HG03521 (cell line): ENCODE measurements at regions not wholly inside any gene's neighbourhood (a gene's known extent, or its start where the extent isn't known, plus 50 kb on each side); places are given as distances from the start of the nearest gene placed in this dataset.

ENCODE experiments used
- ATAC-seq: cut with Tn5 transposase; IDR thresholded peaks from one replicate; pipeline ENCODE4 v1.9.1; 2021; ENCODE audit warnings: mild to moderate bottlenecking, moderate library complexity; ENCODE audit not compliant: unreplicated experiment

- ATAC-seq = no peak
Measured at GRCh38 chr15:39167164-39168058, 413.5 kb upstream of the THBS1 start.

DNA sequence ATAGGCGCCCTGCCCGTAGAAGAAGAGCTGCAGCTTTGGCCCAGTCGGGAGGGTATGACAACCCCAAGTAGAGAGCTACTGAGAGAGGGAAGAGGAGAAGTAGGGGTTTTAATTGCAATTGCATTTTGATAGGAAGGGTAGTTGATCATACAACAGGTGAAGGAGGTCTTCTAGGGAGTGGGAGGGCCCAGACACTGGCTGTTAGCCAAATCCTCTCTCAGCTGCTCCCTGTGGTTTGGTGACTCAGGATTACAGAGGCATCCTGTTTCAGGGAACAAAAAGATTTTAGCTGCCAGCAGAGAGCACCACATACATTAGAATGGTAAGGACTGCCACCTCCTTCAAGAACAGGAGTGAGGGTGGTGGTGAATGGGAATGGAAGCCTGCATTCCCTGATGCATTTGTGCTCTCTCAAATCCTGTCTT is 408.9 kb upstream of the THBS1 start:
- no peak for ATAC-seq

DNA sequence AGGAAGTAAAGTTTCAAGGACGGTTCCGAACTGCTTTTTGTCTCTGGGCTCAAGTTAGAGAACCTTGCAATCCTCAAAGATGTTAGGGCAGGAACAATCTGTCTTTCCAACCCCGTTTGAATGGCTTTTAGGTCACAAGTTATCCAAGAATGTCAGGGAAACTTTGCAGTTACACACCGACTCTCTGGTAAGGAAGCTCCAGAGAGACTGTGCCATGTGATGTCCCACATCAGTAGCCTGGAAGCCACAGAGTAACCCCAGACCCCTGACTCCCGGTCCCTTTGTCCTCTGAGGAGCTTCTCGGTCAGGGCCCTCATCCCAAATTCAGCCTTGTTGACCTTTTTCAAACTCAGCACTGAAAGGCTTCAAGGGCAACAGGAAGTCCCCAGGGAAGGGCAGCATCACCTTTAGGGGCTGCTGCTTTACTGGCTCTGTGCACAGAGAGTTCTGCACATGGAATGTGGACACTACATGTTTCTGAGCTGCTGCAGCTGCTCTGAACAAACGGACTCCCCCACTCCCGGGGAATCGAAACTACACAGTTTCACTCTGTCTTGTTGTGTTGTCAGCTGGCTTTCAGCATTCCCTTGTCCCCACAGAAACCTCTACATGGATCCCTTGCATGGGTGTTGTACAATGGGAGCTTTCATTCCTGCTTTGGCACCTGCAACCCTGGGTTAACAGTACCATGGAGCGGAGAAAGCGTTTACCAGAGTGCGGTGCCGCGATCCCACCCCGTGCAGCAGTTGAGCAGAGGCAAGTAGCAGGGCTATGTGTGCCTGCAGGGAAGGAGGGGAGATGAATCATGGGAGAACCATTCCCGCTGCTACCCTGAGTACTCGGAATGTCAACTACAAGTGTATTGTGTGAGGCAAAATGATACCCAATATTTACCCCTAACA is 408.2 kb upstream of the THBS1 start:
- ATAC-seq = no peak

DNA sequence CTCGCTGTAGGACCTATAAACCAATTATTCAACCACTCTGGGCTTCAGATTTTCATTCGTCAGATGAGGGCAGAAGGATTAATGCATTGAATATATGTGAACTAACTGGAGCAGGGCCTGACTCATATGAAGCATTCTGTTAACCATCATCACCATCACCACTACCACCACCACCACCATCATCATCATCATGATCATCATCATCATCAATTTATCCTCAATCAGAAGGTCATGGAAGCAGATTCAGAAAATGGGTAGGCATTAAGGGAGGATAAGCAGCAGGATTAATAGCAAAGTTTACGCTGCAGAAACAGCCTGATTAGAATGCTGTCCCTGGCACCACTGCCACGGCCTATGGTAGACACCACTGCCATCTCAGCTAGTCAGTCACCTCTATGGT is 407.5 kb upstream of the THBS1 start:
- no peak for ATAC-seq

DNA sequence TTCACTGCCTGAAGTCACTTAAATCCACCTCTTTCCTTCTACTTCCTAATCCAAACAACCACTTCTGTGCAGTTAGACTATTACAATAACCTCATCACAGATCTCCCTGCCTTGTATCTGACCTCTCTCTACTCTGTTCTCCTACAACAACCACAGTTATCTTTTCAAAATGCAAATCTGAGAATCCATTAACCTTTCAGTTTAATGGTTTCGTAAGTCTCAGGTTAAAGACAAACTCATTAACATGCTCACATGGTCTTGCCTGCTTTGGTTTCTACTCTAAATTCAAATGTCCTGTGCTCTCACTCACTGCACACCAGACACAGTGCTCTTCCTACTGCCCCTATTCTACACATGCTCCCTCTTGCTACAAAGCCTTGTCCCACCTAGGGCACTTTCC is 406.5 kb upstream of the THBS1 start:
- ATAC-seq = no peak

- ATAC-seq = no peak
Measured at GRCh38 chr15:39176030-39176429, 404.8 kb upstream of the THBS1 start.

DNA sequence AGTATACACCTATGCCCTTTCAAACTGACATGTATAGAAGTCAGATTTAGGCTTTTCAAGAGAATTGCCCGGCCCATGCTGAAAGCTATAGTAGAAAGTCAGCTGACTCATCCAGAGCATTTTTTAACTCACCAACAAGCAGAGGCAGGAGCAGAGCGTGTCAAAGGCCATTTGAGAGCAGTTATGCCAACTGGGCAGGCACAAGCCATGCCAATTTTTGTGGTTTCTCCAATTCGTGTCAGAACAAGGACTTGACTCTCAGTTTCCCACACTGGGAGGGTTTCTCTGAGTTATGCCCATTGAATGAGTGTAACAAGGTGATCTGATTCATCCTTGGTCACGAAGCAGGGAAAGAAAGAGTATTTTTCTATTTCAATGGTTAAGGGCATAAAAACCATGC is 403.3 kb upstream of the THBS1 start:
- ATAC-seq = no peak

- no peak for ATAC-seq
Measured at GRCh38 chr15:39180030-39180429, 400.8 kb upstream of the THBS1 start.

DNA sequence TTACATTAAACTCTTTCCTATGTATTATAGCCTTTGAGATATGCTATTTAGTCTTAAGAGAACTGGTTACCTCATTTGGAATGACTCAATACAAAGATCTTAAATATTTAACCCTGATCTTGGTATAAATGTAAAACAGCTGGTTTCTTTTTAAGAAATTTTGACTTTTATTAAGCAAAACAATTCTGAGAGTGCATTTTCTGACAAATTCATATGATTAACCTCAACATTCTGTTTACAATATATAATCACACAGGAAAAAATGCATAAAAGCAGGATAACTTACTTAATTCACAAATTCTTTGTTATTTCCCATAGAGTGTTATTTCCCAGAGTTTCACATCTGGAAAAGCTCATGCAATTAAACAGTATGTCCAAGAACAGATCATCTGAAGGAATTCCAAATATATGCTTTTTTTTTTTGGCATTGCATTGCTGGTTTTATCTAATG is 400.4 kb upstream of the THBS1 start:
- ATAC-seq = no peak

GRCh38 chr15:39181056-39181747 is 399.7 kb upstream of the THBS1 start:
- no peak for ATAC-seq

- ATAC-seq = no peak
Measured at GRCh38 chr15:39181940-39182339, 398.9 kb upstream of the THBS1 start.

- no peak for ATAC-seq
Measured at GRCh38 chr15:39183164-39183881, 397.6 kb upstream of the THBS1 start.

DNA sequence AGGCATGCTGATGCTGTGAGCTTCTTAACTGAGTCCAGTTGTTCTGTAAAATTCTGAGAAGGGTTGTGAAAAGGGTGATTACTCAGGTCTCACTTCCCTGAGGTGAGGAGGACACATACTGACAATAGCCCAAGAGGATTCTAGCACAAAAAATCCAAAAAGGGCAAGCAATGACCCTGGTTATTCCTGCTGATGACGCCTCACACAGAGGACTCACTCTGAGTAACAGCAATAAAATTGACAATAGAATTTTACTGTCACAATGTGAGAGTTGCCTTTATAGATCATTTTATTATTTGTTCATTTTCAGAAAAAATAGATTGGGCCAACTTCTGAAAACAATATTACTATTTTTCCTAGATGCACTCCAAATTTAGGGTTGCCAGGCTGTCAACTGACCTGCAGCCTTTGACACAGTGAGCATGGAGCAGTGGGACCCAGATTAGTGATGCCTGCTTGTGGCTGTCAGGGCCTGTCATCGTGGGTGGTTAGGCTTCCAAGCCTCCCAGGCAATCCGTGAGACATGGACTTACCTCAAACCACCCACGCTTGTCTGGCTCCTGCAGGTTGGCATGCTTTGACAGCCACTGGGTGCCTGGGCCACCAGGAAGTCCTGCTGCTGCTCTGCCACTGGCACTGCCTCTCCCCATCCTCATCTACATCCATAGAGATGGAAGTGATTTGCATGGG is 396.0 kb upstream of the THBS1 start:
- no peak for ATAC-seq

- ATAC-seq = no peak
Measured at GRCh38 chr15:39188314-39188713, 392.6 kb upstream of the THBS1 start.

DNA sequence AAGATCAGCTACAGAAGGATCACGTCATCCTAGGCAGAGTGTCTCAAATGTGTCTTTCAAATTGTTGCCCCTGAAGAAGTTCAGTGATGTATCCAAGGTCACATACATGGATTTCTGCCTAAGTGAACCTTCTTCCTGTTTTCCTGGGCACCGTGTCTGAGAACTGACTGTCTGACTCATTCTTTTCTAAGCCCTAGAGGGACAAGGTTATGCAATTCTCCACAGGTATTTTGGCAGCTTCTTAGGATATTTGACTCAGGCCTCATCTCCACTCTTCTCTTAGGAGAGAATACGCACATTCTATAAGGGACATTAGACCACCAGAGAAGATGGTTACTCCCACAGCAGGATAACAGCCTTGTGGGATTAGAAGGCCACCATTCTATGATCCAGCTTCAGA is 391.9 kb upstream of the THBS1 start:
- no peak for ATAC-seq

DNA sequence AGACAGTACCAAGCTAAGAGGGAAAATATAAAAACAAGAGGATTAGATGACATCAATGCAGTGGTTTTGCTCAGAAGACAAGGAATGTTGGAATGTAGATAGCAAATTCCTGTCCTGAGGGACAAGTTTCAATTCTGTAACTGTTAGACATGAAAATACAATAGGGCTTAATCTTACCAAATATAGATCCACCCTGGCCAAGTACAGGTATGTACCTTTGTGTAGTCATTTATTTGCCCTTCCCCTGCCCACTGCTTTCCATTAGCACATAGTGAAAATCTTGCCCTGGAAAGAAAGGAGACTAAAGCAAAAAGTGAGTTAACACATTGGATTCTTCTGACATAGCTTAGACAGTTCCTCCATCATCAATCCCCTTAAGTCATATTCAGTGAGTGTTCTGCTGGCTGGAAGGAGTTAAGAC is 389.0 kb upstream of the THBS1 start:
- no peak for ATAC-seq

GRCh38 chr15:39192351-39192750 is 388.5 kb upstream of the THBS1 start:
- ATAC-seq = no peak

GRCh38 chr15:39192979-39193560 is 387.8 kb upstream of the THBS1 start:
- no peak for ATAC-seq

DNA sequence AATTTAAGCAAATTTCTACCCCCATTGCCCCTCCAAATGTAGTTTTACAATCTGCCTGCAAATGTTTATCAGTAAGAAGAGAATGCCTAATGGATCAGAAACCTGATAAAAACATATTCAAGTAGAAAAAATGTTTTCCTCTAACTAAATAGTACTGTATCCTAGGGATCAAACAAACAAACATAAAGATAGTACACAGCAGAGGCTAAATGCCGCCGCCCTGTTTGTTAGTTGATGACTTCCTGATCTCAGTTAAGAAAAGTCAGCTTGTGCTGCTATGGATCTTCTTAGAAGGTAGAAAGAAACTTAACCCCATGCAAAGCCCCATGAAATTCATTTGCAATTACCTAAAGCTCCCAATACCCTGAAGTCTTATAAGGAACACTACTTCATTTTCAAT is 387.3 kb upstream of the THBS1 start:
- no peak for ATAC-seq
